H9 (cell line): ENCODE measurements at regions not wholly inside any gene's neighbourhood (a gene's known extent, or its start where the extent isn't known, plus 50 kb on each side); places are given as distances from the start of the nearest gene placed in this dataset.

Experiments used
- DNase-seq: peaks from one replicate; pipeline ENCODE4 v3.0.0-alpha.2; 2017
- H2AFZ ChIP-seq: one replicate; pipeline ENCODE4 v1.6.1; 2013; ENCODE audit warnings: mild to moderate bottlenecking, low read length, control low read depth, moderate library complexity
- H2AK5ac ChIP-seq: 2 replicates; pipeline ENCODE4 v1.6.1; 2013; ENCODE audit warnings: low read length, control low read depth, mixed read lengths; ENCODE audit not compliant: insufficient read length
- H2BK120ac ChIP-seq: one replicate; pipeline ENCODE4 v1.6.1; 2013; ENCODE audit warnings: low read depth, mild to moderate bottlenecking, low read length, control low read depth, inconsistent platforms; ENCODE audit not compliant: poor library complexity, severe bottlenecking
- H2BK12ac ChIP-seq: 2 replicates; pipeline ENCODE4 v1.6.1; 2013; ENCODE audit warnings: low read length, control low read depth, mixed read lengths, low read depth; ENCODE audit not compliant: insufficient read length
- H2BK15ac ChIP-seq: 2 replicates; pipeline ENCODE4 v1.6.1; 2013; ENCODE audit warnings: low read depth, low read length, control low read depth
- H2BK20ac ChIP-seq: one replicate; pipeline ENCODE4 v1.6.1; 2013; ENCODE audit warnings: low read depth, mild to moderate bottlenecking, low read length, control low read depth, inconsistent platforms; ENCODE audit not compliant: poor library complexity, severe bottlenecking
- H2BK5ac ChIP-seq: 2 replicates; pipeline ENCODE4 v1.6.1; 2013; ENCODE audit warnings: low read length, control low read depth, mixed read lengths; ENCODE audit not compliant: insufficient read length
- H3K14ac ChIP-seq: 2 replicates; pipeline ENCODE4 v1.6.1; 2013; ENCODE audit warnings: low read length, control low read depth; ENCODE audit not compliant: insufficient read depth
- H3K18ac ChIP-seq: 2 replicates; pipeline ENCODE4 v1.6.1; 2013; ENCODE audit warnings: low read depth, mild to moderate bottlenecking, mixed read lengths, low read length, control low read depth; ENCODE audit not compliant: insufficient read length
- H3K23ac ChIP-seq: 2 replicates; pipeline ENCODE4 v1.6.1; 2013; ENCODE audit warnings: low read length, control low read depth, mixed read lengths, low read depth; ENCODE audit not compliant: insufficient read length
- H3K23me2 ChIP-seq: 2 replicates; pipeline ENCODE4 v1.6.1; 2013; ENCODE audit warnings: low read depth, mild to moderate bottlenecking, mixed read lengths, low read length, control low read depth; ENCODE audit not compliant: insufficient read length, poor library complexity, severe bottlenecking
- H3K27ac ChIP-seq: 2 replicates; pipeline ENCODE4 v1.5.1; 2013; ENCODE audit warnings: low read length, control low read depth, mixed read lengths, low read depth; ENCODE audit not compliant: insufficient read length
- H3K27me3 ChIP-seq: 2 replicates; pipeline ENCODE4 v1.6.1; 2013; ENCODE audit warnings: low read length, control low read depth, inconsistent platforms; ENCODE audit not compliant: insufficient read depth
- H3K4ac ChIP-seq: 2 replicates; pipeline ENCODE4 v1.6.1; 2013; ENCODE audit warnings: low read depth, mild to moderate bottlenecking, control low read depth, inconsistent platforms, low read length, moderate library complexity
- H3K4me1 ChIP-seq: 2 replicates; pipeline ENCODE4 v1.6.1; 2013; ENCODE audit warnings: low read length, control low read depth, inconsistent platforms; ENCODE audit not compliant: insufficient read depth
- H3K4me2 ChIP-seq: 2 replicates; pipeline ENCODE4 v1.6.1; 2013; ENCODE audit warnings: low read length, control low read depth, mixed read lengths; ENCODE audit not compliant: insufficient read length, insufficient read depth
- H3K56ac ChIP-seq: 2 replicates; pipeline ENCODE4 v1.6.1; 2013; ENCODE audit warnings: low read depth, mild to moderate bottlenecking, mixed read lengths, low read length, control low read depth; ENCODE audit not compliant: insufficient read length
- H3K79me1 ChIP-seq: 2 replicates; pipeline ENCODE4 v1.6.1; 2013; ENCODE audit warnings: low read depth, mild to moderate bottlenecking, moderate library complexity, low read length, control low read depth, inconsistent platforms; ENCODE audit not compliant: insufficient read depth, poor library complexity, severe bottlenecking
- H3K79me2 ChIP-seq: 2 replicates; pipeline ENCODE4 v1.6.1; 2013; ENCODE audit warnings: low read length, control low read depth, inconsistent platforms; ENCODE audit not compliant: insufficient read depth
- H3K9ac ChIP-seq: 2 replicates; pipeline ENCODE4 v1.6.1; 2013; ENCODE audit warnings: low read length, control low read depth, mixed read lengths; ENCODE audit not compliant: insufficient read length; ENCODE audit errors: extremely low read depth
- H3K9me3 ChIP-seq: one replicate; pipeline ENCODE4 v1.6.1; 2013; ENCODE audit warnings: low read depth, low read length, inconsistent platforms; ENCODE audit not compliant: control insufficient read depth
- H3T11ph ChIP-seq: one replicate; pipeline ENCODE4 v1.6.1; 2013; ENCODE audit warnings: mild to moderate bottlenecking, low read length, control low read depth, inconsistent platforms
- H4K20me1 ChIP-seq: one replicate; pipeline ENCODE4 v1.6.1; 2013; ENCODE audit not compliant: control insufficient read depth, insufficient read length, insufficient read depth
- H4K5ac ChIP-seq: 2 replicates; pipeline ENCODE4 v1.6.1; 2013; ENCODE audit warnings: low read depth, mild to moderate bottlenecking, mixed read lengths, low read length, control low read depth; ENCODE audit not compliant: insufficient read length
- H4K8ac ChIP-seq: replicated peaks from 2 replicates; pipeline ENCODE4 v1.6.1; 2013; ENCODE audit warnings: low read length, control low read depth, mixed read lengths, low read depth; ENCODE audit not compliant: insufficient read length
- H4K91ac ChIP-seq: 2 replicates; pipeline ENCODE4 v1.6.1; 2013; ENCODE audit warnings: low read depth, mild to moderate bottlenecking, moderate library complexity, mixed read lengths, low read length, control low read depth; ENCODE audit not compliant: insufficient read length
- H3K27ac Mint-ChIP-seq, 3 experiments: 2 replicates in 2 of 3; 3 replicates in 1 of 3; pipeline ENCODE4 v1.8.0; 2020 to 2021; ENCODE audit warnings: mixed read lengths in 3 of 3, mild to moderate bottlenecking in 1 of 3, moderate library complexity in 1 of 3
- H3K27me3 Mint-ChIP-seq: 2 replicates; pipeline ENCODE4 v1.8.0; 2021; ENCODE audit warnings: low read depth, mild to moderate bottlenecking, moderate library complexity, mixed read lengths
- H3K36me3 Mint-ChIP-seq, 3 experiments: 2 replicates in 2 of 3; 3 replicates in 1 of 3; pipeline ENCODE4 v1.8.0; 2020 to 2021; ENCODE audit warnings: low read depth in 3 of 3, mixed read lengths in 3 of 3; ENCODE audit not compliant: insufficient read depth in 1 of 3
- H3K4me1 Mint-ChIP-seq, 2 experiments: 2 replicates each; pipeline ENCODE4 v1.8.0; 2020; ENCODE audit warnings: mixed read lengths in 2 of 2
- H3K4me3 Mint-ChIP-seq, 2 experiments: 2 replicates in 1 of 2; 3 replicates in 1 of 2; pipeline ENCODE4 v1.8.0; 2020 to 2021; ENCODE audit warnings: mild to moderate bottlenecking in 2 of 2, mixed read lengths in 2 of 2, moderate library complexity in 1 of 2
- H3K9me3 Mint-ChIP-seq, 2 experiments: 2 replicates in 1 of 2; 3 replicates in 1 of 2; pipeline ENCODE4 v1.8.0; 2020; ENCODE audit warnings: mild to moderate bottlenecking in 2 of 2, mixed read lengths in 2 of 2, moderate library complexity in 1 of 2
- CTCF ChIP-seq: fragments of 200-600 bp; sonication (generic); conservative IDR thresholded peaks from 3 replicates; pipeline ENCODE4 v1.8.0; 2021; ENCODE audit warnings: antibody characterized with exemption, mild to moderate bottlenecking
- WGBS: extraction: QIAGEN DNeasy Blood & Tissue Kit; methylation state at CpG from one replicate; pipeline ENCODE4 v1.1.7; 2013; ENCODE audit warnings: missing lambda C conversion rate, low lambda C conversion rate, mixed read lengths; ENCODE audit not compliant: insufficient read length; ENCODE audit errors: extremely low coverage; 5-methylcytosine and 5-hydroxymethylcytosine counted together

GRCh38 chr12:109651596-109651995 lies 62.0 kb upstream of the FAM222A start:
- Histone ChIP-seq H3K23me2 (no peaks in the 10 kb centered on the region), H2BK5ac (no peak overlapping the region), H3K18ac (no peak overlapping the region), H2AFZ (no peak overlapping the region), H3K27me3 (no peaks in the 10 kb centered on the region), H3K23ac (no peak overlapping the region), H4K20me1 (no peaks in the 10 kb centered on the region), H3K27ac (no peak overlapping the region), H3K79me2 (no peaks in the 10 kb centered on the region), H3K56ac (no peak overlapping the region), H4K8ac (no peak overlapping the region), H3T11ph (no peak overlapping the region), H3K9ac (no peak overlapping the region), H4K91ac (no peak overlapping the region), H2BK120ac (no peak overlapping the region), H2BK12ac (no peak overlapping the region), H4K5ac (no peak overlapping the region), H3K4me2 (no peak overlapping the region), H3K4me1 (no peaks in the 10 kb centered on the region), H3K4ac (no peak overlapping the region), H3K14ac (no peak overlapping the region), H2BK20ac (no peak overlapping the region), H2BK15ac (no peak overlapping the region), H3K79me1 (no peaks in the 10 kb centered on the region), H3K9me3 (no peaks in the 10 kb centered on the region), H2AK5ac (no peak overlapping the region)
- Mint-ChIP-seq H3K9me3 (no peaks in the 10 kb centered on the region), H3K4me3 (no peak overlapping the region), H3K4me1 (peaks cover 7 to 15% of the 10 kb centered on the region in 2 experiments), H3K27me3 (no peaks in the 10 kb centered on the region; the same call in none of the 2 replicates), H3K27ac (no peak overlapping the region), H3K36me3 (no peaks in the 10 kb centered on the region)
- WGBS, result no CpG with 5 or more reads among the region's 1 CpG
- no peak for DNase-seq
- TF ChIP-seq CTCF, result no peak
